D721Med (cell line): ENCODE measurements at regions not wholly inside any gene's neighbourhood (a gene's known extent, or its start where the extent isn't known, plus 50 kb on each side); places are given as distances from the start of the nearest gene placed in this dataset.

Experiments
- DNase-seq: peaks from one replicate; pipeline ENCODE4 v3.0.0; 2011; ENCODE audit warnings: low spot score; ENCODE audit not compliant: insufficient read length
- FAIRE-seq: peaks from 2 replicates; lab custom pipeline; 2011; peaks lifted over from hg19 to GRCh38; lab: Jason Lieb, UNC
- CTCF ChIP-seq: IDR thresholded peaks from 2 replicates; pipeline ENCODE4 v1.5.1; 2012; ENCODE audit warnings: mild to moderate bottlenecking, control low read depth; ENCODE audit not compliant: insufficient read depth; ENCODE audit errors: missing control alignments

GRCh38 chr6:51414361-51414760 is 595.7 kb downstream of the TFAP2B start:
- no peak for DNase-seq

GRCh38 chr6:51415501-51415900 is 596.8 kb downstream of the TFAP2B start:
- FAIRE-seq (no peak), DNase-seq (no peak)
- no peak for TF ChIP-seq CTCF

More at GRCh38 chr6:51414361-51414760, 595.7 kb downstream of the TFAP2B start:
- FAIRE-seq = no peak
- TF ChIP-seq CTCF = no peak

- DNase-seq = no peak
- peak; percentile 41 for FAIRE-seq
- TF ChIP-seq CTCF = no peak
Observed at GRCh38 chr6:51429017-51429712, 610.5 kb downstream of the TFAP2B start.

- FAIRE-seq = peak; percentile 77
- no peak for TF ChIP-seq CTCF
Observed at GRCh38 chr6:51430589-51430988, 611.9 kb downstream of the TFAP2B start.

GRCh38 chr6:51432481-51432880 is 613.8 kb downstream of the TFAP2B start:
- no peak for DNase-seq
- no peak for FAIRE-seq
- no peak for TF ChIP-seq CTCF

More at GRCh38 chr6:51430589-51430988, 611.9 kb downstream of the TFAP2B start:
- no peak for DNase-seq

GRCh38 chr6:51450248-51450957 is 631.7 kb downstream of the TFAP2B start:
- DNase-seq (no peak), FAIRE-seq (no peak)
- TF ChIP-seq CTCF = no peak

GRCh38 chr6:51450958-51451357 is 632.3 kb downstream of the TFAP2B start:
- no peak for TF ChIP-seq CTCF
- FAIRE-seq = no peak
- DNase-seq = no peak
